ENCODE measurements at regions not wholly inside any gene's neighbourhood (a gene's known extent, or its start where the extent isn't known, plus 50 kb on each side); places are given as distances from the start of the nearest gene placed in this dataset.
"Not testable (repeated sequence)": the region's sequence is repeated elsewhere in the genome, so short reads cannot be mapped to it uniquely, and the experiment has no call there.

DNA sequence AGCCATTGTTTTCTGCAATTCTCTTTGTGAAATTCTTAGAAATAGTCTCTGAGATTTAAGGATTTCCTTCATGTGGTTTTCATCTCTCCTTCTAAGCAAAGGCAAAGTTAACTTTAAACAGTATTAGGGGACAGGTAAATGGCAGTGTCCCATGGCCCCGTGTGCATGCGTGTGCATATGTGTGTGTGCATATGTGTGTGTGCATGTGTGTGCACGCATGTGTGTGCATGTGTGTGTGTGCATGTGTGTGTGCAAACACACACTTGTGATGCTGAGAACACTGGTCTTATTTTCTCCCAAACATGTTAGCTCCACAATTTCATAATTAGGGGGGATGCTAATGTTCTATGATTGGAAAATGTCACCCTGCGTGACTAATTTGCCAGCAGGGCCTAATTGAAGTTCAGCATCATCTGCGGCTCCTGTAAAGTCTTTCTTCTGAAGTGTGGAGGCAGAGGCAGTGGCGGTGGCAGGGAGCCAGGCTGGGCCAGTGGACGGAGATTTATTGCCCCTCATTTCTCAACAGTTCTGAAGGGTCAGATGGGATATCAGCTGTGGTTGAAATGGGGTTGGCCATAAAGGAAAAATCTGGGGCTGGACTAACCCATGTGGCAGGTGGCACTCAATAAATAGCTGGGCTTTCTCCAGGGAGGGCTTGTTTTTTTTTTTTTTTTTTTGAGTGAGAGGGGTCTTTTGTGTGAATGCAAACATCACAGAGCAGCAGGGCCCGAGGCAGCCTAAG is 289.3 kb upstream of the PODXL start:
- no peak for DNase-seq

DNA sequence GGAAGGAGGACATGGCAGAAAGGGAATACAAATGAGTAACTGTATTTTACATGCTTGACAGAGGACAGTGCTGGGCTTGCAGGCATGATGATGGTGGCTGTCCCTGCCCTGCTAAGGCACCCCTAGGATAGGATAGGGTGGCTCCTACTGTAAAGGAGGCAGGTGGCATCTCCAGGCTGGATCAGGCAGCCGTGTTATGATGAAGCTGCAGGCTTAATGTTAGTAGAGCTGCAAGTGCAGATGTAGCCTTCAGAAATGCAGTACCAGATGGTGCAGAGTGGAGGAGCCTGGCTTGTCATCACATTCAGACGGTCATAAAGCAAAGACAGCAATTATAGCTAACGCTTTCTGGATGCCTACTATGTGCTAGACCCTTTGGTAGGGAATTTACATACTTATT is 287.9 kb upstream of the PODXL start:
- no peak for DNase-seq

DNA sequence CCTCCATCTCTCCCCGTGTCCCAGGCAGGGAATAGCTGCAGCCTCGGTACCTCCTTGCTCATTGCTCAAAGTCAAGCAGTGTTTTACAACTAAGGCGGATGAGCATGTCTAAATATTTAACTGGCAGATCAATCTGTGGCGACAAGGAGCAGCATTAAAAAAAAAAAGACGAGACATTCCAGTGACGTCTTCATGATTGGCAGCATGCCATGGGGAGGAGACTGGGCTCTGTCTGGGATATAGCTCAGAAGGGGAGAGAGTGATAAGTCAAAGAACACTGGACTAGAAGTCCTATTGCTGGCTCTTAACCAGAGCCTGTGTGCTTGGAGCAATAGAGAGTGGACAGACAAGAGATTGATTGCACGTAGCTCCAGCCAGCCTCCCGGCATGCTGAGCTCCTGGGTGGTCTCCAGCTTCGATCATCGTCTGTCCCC is 287.5 kb upstream of the PODXL start:
- no peak for DNase-seq

DNA sequence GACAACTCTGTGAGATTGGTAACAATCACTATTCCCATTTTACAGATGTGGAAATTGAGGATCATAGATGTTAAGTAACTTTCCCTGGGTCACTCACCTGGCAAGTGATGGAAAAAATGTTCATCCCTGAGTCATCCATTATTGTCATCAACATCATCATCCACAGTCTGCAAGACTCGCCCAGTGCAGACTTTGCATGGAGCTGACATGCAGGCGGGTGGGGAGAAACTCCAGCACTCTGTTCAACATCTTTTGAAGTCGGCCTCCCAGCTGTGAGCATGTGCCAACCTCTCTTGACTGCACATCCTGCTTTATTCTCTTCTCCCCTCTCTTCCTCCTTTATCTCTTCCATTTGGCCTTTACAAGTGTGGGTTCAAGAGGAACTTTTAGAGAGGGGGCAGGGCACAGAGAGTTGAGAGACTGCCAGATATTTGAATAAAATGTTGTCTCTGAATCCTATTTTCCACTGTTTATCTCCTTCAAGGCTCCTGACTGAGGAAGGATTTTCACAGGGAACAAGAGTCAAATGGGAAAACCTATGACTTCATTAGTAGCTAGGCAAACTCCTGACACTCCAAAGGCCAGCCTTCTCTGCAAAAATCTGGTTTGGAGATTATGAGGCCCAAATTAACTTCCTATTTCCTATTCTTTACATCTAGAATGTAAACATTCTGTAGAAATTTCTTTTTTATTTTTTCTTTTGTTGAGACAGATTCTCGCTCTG is 283.7 kb upstream of the PODXL start:
- no peak for DNase-seq

DNA sequence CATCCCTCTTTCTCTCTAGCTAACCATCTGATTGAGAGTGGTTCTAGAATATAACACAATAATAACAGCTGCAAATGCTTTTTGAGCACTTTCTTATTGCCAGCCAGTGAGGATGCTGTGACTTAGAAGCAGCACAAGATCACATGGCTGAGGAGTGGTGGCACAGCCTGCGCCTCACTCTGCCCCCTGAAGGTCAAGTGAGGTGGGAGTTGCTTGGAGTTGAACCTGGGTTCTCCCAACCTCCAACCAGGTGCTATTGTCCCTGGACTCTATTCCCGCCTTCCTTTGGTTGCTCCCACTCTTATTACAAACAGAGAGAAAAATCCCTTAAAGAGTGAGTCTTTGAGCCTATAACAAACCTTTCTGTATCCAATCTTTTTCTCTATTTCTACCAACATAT is 280.3 kb upstream of the PODXL start:
- DNase-seq: no peak

DNA sequence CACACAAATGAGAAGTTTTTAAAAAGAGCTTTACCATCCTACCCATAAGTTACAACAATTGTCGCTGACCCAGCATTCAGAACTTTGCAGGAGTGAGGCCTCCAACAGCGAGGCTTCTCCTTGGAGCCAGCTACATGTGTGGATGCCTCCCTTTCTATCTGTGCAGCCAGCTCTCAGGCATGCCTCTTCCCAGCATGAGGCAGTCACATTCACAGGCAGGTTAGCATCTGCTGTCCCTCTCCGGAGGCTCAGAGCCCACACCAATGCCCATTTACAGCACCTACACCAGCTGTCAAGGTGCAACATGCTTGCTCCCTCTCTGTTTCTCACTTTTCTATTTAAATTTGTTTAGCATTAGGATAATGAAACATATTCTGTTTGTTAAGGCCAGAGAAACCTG is 278.7 kb upstream of the PODXL start:
- no peak for DNase-seq

DNA sequence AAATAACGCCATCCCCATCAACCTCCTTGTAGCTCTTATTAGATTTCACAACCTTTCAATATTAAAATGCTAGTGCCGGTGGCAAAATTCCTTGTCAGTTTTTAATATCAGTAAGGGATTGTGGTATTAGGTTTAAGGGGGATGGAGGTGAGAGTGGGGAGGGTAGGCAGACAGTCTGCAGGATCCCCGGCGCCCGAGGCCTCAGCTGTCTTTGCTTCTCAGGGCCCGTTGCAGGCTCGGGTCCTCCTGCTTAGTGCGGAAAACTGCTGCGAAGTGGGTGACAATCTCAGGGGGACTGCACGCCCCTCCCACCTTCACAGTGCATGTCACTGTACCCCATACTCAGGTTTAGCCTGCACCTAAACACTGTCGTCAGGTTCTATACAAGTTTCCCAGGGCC is 274.3 kb upstream of the PODXL start:
- no peak for DNase-seq

DNA sequence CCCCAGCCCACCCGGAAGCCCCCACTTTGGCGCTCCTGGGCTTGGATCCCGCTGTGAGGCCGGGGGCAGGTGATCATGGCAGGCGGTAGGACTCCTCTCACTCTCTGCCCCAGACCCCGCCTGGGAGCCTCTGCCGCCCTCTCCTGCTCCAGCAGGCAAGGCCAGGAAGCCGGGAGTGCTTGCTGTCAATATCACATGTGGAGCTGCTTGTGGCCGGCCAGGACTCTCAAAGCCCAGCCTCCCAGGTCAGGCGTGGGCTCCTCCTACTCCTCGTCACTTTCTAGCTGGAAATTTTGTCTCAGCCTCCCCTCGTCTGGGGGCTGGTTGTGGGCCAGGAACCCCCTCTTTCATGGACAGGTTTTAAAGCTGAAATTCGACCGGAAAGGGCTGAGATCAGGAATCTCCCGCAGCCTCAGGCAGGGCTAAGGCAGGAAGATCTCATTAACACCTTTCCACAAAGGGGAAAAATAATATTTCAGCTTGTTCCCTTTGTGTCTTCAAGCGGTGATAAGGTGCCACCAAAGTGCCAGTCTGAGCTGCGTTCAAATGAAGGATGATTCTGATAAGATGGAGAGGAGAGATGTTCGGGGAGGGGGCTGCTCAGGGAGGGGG is 273.6 kb upstream of the PODXL start:
- DNase-seq: no peak

DNA sequence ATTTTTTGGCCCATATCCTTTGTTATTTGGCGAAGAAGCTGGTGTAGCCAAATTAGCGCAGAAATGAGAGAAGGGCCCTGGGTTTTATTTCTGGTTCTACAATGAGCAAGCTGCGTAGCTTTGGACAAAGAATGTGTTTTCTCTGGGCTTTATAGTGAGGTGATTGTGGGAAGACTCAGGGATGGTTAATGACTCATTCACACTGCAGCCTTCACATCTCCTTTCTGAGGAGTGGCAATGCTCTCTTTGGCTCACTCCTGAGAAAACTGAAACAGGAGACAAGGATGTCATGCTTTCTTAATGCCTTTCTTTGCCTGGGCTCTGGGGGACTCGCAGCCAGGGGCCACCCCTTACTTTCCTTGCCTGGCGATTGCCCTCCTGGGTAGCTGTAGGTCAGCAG is 271.0 kb upstream of the PODXL start:
- DNase-seq: no peak

DNA sequence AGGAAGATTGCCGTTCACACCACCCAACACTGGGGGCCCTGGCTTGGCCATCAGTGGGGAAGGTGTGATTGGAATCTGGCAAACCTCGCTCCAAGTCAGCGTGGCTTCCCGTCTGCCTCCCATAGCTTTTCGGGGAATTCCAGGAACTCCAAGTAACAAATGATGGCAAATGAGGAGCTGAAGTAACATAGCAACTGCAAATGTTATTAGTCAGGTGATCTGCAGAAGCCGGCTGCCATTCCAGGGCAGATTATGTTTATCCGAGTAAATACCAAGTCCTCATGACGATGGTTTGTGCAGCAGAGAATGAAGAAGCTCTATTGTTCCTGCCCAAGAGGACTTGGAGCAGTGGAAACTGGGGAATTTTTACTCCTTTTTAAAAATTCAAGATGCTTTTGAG is 270.5 kb upstream of the PODXL start:
- DNase-seq: no peak

DNA sequence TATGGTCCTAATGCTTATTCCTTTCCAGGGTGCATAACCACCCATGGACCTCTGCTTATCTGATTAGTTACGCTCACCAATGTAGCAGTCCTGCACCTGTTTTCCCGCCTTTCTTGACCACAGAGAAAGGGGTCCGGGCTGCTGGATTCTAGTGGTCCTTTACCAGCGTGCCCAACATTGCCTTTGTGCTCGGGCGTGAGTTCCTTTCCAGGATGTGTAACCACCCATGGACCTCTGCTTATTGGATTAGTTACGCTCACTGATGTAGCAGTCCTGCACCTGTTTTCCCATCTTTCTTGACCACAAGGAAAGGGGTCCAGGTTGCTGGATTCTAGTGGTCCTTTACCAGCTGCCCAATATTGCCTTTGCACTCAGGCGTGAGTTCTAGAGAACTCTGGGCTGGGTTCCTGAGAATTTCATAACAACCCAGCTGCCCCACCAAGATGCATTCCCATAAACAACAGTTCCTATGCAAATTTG is 267.6 kb upstream of the PODXL start:
- not testable (repeated sequence) for DNase-seq

DNA sequence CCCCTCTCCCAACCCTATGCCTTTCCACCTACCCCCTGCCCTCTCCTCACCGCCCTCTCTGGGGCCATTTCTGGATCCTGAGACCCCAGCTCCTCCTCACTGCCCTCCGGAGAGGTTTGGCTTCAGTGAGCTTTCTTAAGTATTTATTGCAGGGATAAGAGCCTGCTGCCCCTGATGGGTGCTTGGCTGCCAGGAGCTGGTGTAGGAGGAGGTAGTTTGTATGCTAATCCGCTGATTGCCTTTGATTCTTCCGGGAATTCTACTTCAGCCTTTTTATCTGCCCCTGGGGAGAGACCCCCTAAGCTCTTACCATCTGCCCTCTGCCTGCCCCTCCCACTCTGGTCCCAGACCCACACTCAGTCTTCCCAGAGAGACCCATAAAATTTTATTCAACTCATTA is 263.5 kb upstream of the PODXL start:
- no peak for DNase-seq

DNA sequence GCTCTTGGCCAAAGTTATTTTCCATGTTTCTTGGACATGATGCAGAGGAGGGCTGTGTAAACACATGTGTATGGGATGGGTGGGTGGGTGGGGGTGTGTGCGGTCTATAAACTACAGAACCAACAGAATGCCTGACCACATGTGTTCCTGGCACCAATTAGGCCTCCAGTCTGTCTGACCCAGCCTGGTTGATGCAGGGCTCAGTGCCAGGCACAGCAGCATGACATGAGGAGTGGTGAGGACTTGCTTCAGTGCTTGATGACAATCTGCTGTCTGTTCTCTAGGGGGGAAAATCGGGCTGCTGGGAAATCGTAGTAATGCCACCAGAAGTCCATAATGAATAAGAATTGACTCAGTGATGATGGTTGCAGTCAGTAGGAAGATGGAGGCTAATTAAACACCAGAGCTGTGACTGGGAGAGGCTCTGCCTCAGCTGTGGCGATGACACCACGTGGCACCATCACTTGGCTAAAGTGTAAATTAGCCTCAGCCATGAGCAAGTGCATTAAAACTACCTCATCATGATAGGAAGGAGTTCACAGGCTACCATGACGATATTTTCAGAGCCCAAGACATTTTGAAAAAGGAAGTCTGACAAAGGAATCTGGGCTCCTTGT is 260.1 kb upstream of the PODXL start:
- DNase-seq: no peak

DNA sequence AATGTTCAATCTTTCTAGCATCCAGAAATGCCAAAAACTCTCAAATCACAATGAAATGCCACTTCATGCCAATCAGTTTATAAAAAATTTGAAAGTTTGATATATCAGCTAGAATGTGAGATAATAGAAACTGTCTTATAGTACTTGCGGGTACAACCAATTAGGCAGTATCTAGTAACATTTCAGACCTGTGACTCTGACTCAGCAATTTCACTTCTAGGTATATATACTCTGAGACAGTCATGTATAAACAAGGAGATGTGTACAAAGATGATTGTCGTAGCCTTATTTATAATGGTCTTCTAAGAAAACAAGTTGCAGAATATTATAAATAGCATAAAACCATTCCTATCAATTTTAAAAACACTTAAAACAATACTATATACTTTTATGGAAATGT is 252.3 kb upstream of the PODXL start:
- no peak for DNase-seq

DNA sequence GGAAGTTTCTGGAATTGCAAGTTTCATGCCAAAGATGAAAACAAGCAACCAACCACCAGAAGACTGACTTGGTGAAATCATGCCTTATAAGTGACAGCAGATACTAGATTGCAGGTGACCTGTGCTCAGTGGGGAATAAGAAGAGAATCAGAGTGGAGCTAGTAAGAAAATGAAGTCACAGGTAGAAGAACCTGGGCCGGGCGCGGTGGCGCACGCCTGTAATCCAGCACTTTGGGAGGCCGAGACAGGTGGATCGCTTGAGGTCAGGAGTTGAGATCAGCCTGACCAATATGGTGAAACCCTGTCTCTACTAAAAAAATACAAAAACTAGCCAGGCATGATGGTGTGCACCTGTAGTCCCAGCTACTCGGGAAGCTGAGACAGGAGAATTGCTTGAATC is 251.7 kb upstream of the PODXL start:
- not testable (repeated sequence) for DNase-seq

DNA sequence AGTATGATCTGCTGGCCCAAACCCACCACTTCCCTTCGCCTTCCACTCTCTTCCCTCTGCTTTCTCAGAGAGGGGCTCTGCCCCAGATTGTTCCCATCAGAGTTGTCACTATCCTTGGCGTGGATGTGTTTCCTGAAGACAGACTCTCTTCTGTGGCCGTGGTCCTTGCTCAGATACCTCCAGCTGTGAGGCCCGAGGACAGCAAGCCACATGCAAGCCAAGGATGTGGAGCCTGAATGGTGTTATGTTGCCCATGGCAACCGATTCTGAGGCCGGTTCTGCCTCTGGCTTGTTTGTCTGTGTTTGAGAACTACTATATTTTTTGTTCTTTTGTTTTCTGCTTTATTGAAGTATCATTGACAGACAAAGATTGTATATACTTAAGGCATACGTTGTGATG is 247.4 kb upstream of the PODXL start:
- no peak for DNase-seq

DNA sequence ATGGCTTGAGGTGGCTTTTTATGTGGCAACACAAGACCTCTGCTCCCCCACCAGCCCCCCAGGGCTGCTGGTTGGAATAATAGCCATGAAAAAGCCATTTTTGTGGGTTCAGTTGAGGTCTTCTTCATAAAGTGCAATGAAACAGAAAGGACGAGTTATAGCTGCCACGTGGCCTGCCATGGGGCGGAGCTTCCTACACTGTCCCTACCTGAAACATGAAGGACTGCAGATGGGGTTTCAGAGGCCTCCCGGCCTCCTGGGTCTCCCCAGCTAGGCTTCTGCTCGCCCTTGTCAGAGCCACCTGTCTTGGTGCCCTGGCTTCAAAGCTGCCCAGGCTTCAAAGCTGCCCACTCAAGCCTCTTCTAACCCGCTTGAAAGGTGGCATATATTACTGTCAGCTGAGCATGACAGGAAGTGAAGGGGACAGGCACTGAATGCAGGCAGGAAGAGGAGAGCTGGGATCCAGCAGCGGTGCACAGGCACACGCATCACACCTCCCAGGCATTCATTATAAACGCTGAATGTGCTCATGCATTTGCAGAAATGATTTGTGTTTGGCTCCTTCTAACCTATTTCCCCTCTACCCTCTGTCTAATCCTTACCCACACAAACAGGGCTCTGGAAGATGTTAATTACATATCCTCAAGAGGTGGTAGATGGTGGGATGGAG is 245.9 kb upstream of the PODXL start:
- no peak for DNase-seq

DNA sequence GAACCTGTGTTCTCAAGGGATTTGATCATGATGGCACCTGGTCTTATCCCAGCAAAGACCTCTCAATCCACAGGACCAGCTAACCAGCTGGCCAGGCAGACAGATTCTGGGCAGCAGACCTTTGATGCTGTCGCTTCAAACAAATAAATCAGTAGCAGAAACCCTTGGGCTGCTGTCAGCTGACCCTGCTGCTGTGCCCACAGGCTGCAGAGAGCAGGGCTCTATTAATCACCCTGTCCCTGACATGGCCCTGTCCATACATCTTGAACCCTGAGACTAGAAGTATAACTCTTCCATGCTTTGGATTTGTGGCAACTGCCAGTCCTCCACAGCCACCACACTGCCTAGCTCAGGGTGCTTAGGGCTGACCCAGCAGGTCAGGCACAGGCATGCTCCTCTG is 244.1 kb upstream of the PODXL start:
- no peak for DNase-seq

DNA sequence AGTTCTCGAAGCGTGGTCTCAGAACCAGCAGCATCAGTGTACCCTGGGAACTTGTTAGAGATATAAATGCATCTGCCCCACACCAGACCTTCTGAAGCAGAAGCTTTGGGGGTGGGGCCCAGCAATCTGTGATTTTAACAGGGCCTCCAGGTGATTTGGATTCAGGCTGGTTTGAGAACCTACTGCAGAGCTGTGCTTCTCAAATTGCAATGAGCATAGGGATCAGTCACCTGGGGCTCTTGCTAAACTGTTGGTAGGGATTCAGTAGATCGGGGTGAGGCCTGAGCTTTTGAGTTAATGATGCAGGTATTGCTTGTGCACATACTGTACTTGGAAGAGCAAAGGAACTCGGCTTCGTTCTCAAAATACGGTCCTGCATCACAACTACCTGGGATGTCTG is 243.6 kb upstream of the PODXL start:
- no peak for DNase-seq

DNA sequence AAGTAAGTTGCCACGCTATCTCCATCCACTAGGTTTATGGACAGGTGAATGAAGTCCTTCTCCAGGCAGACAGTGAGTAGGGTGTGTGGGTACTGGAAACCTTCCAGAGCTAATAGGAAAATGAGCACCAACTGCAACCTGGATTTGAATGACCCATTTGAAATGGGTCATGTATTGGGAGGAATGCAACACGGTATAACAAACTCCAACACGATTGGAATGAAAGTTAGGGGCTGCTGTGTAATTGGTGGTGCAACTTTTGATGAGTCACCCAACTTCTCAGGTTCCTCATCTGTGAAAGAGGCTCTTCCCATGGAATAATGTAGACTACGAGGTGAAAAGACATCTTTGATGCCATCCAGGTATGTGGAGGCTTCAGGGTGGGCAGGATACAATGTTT is 241.4 kb upstream of the PODXL start:
- no peak for DNase-seq

DNA sequence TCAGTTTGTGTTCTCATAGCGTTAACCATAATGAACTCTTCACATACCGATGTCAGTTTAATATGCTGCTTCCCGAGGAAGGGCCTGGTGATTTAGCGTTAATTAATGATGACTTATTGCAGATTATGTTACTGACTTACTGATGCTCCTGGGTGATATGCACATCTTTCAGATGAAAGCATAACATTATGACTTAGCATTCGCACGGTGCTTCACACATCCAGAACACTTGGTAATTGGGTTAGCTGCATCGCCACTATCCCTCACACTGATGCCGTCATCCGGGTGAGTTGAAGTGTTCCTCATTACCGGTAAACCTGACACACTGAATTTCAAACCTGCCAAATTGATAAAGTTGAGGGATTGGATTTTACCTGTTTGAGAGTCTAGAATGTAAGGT is 239.0 kb upstream of the PODXL start:
- DNase-seq: no peak

DNA sequence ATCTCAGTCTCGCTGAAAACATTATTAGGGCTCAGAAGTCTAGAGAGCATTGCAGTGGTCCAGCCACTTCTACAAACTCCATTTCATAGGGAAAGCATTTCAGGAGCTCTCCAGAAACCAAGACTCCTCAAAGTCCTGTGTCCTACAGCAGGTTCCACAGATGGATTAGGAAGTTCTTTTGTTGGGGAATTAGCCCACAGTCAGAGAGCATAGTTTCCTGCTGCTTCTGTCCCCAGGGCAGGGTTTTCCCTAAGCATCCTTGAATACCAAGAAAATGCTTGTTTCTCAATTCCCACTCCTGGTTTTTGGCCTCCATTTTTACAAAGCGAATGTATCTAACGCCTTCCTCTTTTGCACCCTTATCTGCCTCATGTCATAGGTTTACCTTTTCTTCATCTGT is 235.9 kb upstream of the PODXL start:
- no peak for DNase-seq

DNA sequence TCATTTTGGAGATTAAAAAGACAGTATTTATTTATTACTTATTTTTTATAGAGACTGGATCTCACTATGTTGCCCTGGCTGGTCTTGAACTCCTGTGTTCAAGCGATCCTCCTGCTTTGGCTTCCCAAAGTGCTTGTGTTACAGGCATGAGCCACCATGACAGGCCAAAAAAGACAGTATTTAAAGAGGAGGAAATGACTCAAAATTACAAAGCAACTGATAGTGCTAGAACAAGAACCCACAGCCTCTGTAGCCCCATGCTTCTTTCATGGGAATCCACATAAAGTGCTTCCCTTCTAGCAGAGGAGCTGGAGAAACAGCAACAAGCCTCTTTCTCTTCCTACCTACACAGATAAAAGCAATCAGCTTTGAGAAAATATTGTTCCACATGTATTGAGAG is 230.7 kb upstream of the PODXL start:
- DNase-seq: no peak
